ENCODE measurements at regions not wholly inside any gene's neighbourhood (a gene's known extent, or its start where the extent isn't known, plus 50 kb on each side); places are given as distances from the start of the nearest gene placed in this dataset.

GRCh38 chr15:70490148-70490837, 273.1 kb downstream of the UACA start:
- Mint-ChIP-seq H3K27me3 (ENCODE audit: low read depth) (peaks cover 3% of the 10 kb centered on the region), H3K36me3 (ENCODE audit: insufficient read depth in 1 of 3, low read depth in 3 of 3) (no peaks in the 10 kb centered on the region), H3K9me3 (no peaks in the 10 kb centered on the region), H3K27ac (peak overlapping the region in 1 of 3 experiments; percentile 74; a peak in 1 of 7 replicates), H3K4me1 (peaks cover 10 to 21% of the 10 kb centered on the region in 2 experiments), H3K4me3 (no peak overlapping the region)
- no peak overlapping the region for H4K5ac ChIP-seq (ENCODE audit: insufficient read length, low read depth, low read length)
- H2BK20ac ChIP-seq (ENCODE audit: low read depth, low read length, poor library complexity, severe bottlenecking), result no peak overlapping the region
- no peak overlapping the region for H2AK5ac ChIP-seq (ENCODE audit: insufficient read length, low read length)
- H3K79me2 ChIP-seq (ENCODE audit: insufficient read depth, low read length), result no peaks in the 10 kb centered on the region
- DNase-seq, result no peak
- no peak overlapping the region for H3K23ac ChIP-seq (ENCODE audit: insufficient read length, low read depth, low read length)
- H2BK5ac ChIP-seq (ENCODE audit: insufficient read length, low read length), result no peak overlapping the region
- no peaks in the 10 kb centered on the region for H3K23me2 ChIP-seq (ENCODE audit: insufficient read length, low read depth, low read length, poor library complexity, severe bottlenecking)
- no peak overlapping the region for H3K18ac ChIP-seq (ENCODE audit: insufficient read length, low read depth, low read length)
- H3K4ac ChIP-seq (ENCODE audit: low read depth, low read length), result no peak overlapping the region
- H3K27ac ChIP-seq (ENCODE audit: insufficient read length, low read depth, low read length), result no peak overlapping the region
- WGBS (ENCODE audit: extremely low coverage, insufficient read length, low lambda C conversion rate), result no CpG with 5 or more reads among the region's 11 CpGs
- H2AFZ ChIP-seq (ENCODE audit: low read length), result no peak overlapping the region
- no peak overlapping the region for H3K4me2 ChIP-seq (ENCODE audit: insufficient read depth, insufficient read length, low read length)
- no peak overlapping the region for H3K9ac ChIP-seq (ENCODE audit: extremely low read depth, insufficient read length, low read length)
- no peak overlapping the region for H4K8ac ChIP-seq (replicated peaks; ENCODE audit: insufficient read length, low read depth, low read length)
- no peaks in the 10 kb centered on the region for H4K20me1 ChIP-seq (ENCODE audit: control insufficient read depth, insufficient read depth, insufficient read length)
- no peaks in the 10 kb centered on the region for H3K79me1 ChIP-seq (ENCODE audit: insufficient read depth, low read depth, low read length, poor library complexity, severe bottlenecking)
- no peaks in the 10 kb centered on the region for H3K9me3 ChIP-seq (ENCODE audit: control insufficient read depth, low read depth, low read length)
- no peak overlapping the region for H3K14ac ChIP-seq (ENCODE audit: insufficient read depth, low read length)
- no peak for TF ChIP-seq CTCF (conservative IDR thresholded peaks at IDR 0.05)
- H2BK15ac ChIP-seq (ENCODE audit: low read depth, low read length), result no peak overlapping the region
- no peaks in the 10 kb centered on the region for H3K27me3 ChIP-seq (ENCODE audit: insufficient read depth, low read length)
- no peak overlapping the region for H2BK120ac ChIP-seq (ENCODE audit: low read depth, low read length, poor library complexity, severe bottlenecking)
- no peak overlapping the region for H4K91ac ChIP-seq (ENCODE audit: insufficient read length, low read depth, low read length)
- H3K56ac ChIP-seq (ENCODE audit: insufficient read length, low read depth, low read length), result no peak overlapping the region
- H3T11ph ChIP-seq (ENCODE audit: low read length), result no peak overlapping the region
- no peak overlapping the region for H2BK12ac ChIP-seq (ENCODE audit: insufficient read length, low read depth, low read length)
- H3K4me1 ChIP-seq (ENCODE audit: insufficient read depth, low read length), result no peaks in the 10 kb centered on the region
